Gastrocnemius medialis (tissue), 4 donors: ENCODE measurements at regions not wholly inside any gene's neighbourhood (a gene's known extent, or its start where the extent isn't known, plus 50 kb on each side); places are given as distances from the start of the nearest gene placed in this dataset.

ENCODE experiments used
- POLR2A ChIP-seq, 2 donors: fragments of 450-650 bp; IDR thresholded peaks; one replicate each; pipeline ENCODE4 v1.6.1; 2017; ENCODE audit warnings: antibody characterized with exemption in 2 of 2, mild to moderate bottlenecking in 2 of 2, moderate library complexity in 2 of 2
- TF ChIP-seq, protein P1 (sequence below), 5 experiments: fragments of 450-650 bp in 3 of 5; fragments of 200-600 bp in 2 of 5; sonication (generic) in 2 of 5; IDR thresholded peaks in 4 of 5; conservative IDR thresholded peaks in 1 of 5; 1 replicate in 4 of 5; 2 replicates in 1 of 5; pipeline ENCODE4 v1.5.1; 2016 to 2019; ENCODE audit warnings: antibody characterized with exemption in 5 of 5, mild to moderate bottlenecking in 3 of 5, moderate library complexity in 3 of 5

DNA sequence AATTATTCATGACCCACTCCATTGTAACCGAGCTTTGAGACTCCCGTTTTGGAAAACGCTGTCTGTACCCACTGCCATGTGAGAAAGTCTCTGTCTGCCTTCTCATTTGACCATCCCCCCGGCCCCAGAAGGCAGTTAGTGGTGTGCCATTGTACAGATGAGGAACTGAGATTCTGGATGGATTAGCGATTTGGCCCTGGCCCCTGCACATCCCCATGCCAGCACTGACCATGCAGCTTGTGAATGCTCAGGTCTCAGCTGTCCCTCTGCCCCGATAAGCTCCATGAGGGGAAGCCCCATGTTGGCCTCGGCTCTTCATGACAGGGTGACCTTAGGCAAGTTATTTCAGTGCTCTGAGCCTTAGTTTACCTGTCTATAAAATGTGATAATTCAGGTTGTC lies 153.0 kb upstream of the SMAD3 start:
- no peak for TF ChIP-seq POLR2A (IDR thresholded peaks at IDR 0.05)
- TF ChIP-seq, protein P1, sequence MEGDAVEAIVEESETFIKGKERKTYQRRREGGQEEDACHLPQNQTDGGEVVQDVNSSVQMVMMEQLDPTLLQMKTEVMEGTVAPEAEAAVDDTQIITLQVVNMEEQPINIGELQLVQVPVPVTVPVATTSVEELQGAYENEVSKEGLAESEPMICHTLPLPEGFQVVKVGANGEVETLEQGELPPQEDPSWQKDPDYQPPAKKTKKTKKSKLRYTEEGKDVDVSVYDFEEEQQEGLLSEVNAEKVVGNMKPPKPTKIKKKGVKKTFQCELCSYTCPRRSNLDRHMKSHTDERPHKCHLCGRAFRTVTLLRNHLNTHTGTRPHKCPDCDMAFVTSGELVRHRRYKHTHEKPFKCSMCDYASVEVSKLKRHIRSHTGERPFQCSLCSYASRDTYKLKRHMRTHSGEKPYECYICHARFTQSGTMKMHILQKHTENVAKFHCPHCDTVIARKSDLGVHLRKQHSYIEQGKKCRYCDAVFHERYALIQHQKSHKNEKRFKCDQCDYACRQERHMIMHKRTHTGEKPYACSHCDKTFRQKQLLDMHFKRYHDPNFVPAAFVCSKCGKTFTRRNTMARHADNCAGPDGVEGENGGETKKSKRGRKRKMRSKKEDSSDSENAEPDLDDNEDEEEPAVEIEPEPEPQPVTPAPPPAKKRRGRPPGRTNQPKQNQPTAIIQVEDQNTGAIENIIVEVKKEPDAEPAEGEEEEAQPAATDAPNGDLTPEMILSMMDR (IDR thresholded peaks at IDR 0.05 in 4 of 5, conservative IDR thresholded peaks at IDR 0.05 in 1 of 5): no peak
